GM12878 (cell line): ENCODE measurements at regions not wholly inside any gene's neighbourhood (a gene's known extent, or its start where the extent isn't known, plus 50 kb on each side); places are given as distances from the start of the nearest gene placed in this dataset.

Experiments used
- ATAC-seq: fragments of 200-7000 bp; cut with Tn5 transposase; 3 replicates; pipeline ENCODE4 v1.9.1; 2020; ENCODE audit warnings: mild to moderate bottlenecking, moderate library complexity
- BruUV-seq: library from RNA; stranded (reverse); fragments of 400-500 nt; replicated peaks from 2 replicates; lab custom pipeline; 2021; lab: Mats Ljungman, UMichigan
- CTCF ChIA-PET: fragments of 300-600 bp; sonication (Branson Sonifier 250); formaldehyde crosslinking; extraction: SDS; loops from one replicate; lab custom pipeline; 2021; ENCODE audit warnings: inconsistent platforms; lab: Yijun Ruan, JAX
- POLR2A ChIA-PET: fragments of 350-600 bp; formaldehyde crosslinking; extraction: SDS; loops from one replicate; lab custom pipeline; 2021; ENCODE audit warnings: inconsistent platforms; lab: Charles Lee
- RAD21 ChIA-PET: fragments of 300-600 bp; sonication (Branson Sonifier 250); formaldehyde crosslinking; loops from one replicate; lab custom pipeline; 2023; ENCODE audit warnings: antibody characterized with exemption; ENCODE audit not compliant: unreplicated experiment; lab: Charles Lee
- SMC1A ChIA-PET: fragments of 300-600 bp; sonication (Branson Sonifier 250); formaldehyde crosslinking; loops from one replicate; lab custom pipeline; 2023; ENCODE audit not compliant: unreplicated experiment, uncharacterized antibody; lab: Charles Lee
- DNase-seq: peaks from one replicate; pipeline ENCODE4 v3.0.0-alpha.2; 2011; ENCODE audit warnings: low read depth, low spot score
- FAIRE-seq: peaks from 3 replicates; lab custom pipeline; 2011; peaks lifted over from hg19 to GRCh38; lab: Jason Lieb, UNC
- H2AFZ ChIP-seq: 2 replicates; pipeline ENCODE4 v1.6.0; 2011; ENCODE audit warnings: low read depth, low read length, control low read depth; ENCODE audit not compliant: control insufficient read depth
- H3K27ac ChIP-seq: 2 replicates; pipeline ENCODE4 v1.5.1; 2011; ENCODE audit warnings: control low read depth; ENCODE audit not compliant: control insufficient read depth, insufficient read depth
- H3K27me3 ChIP-seq, 2 experiments: replicated peaks in 1 of 2; 2 replicates each; pipeline versions ENCODE4 v1.6.0 to v1.6.1; 2011; ENCODE audit warnings: low read length in 1 of 2; ENCODE audit not compliant: control insufficient read depth in 2 of 2, insufficient read depth in 2 of 2
- H3K36me3 ChIP-seq, 2 experiments: 2 replicates each; pipeline ENCODE4 v1.5.1; 2011; ENCODE audit warnings: low read length in 1 of 2; ENCODE audit not compliant: control insufficient read depth in 2 of 2, insufficient read depth in 2 of 2
- H3K4me1 ChIP-seq: 2 replicates; pipeline ENCODE4 v1.6.1; 2011; ENCODE audit warnings: mild to moderate bottlenecking, low read length, moderate library complexity, mixed read lengths; ENCODE audit not compliant: control insufficient read depth, insufficient read depth
- H3K4me2 ChIP-seq: 2 replicates; pipeline ENCODE4 v1.6.0; 2011; ENCODE audit warnings: control low read depth; ENCODE audit not compliant: control insufficient read depth, insufficient read depth
- H3K4me3 ChIP-seq: fragments of 200-600 bp; sonication (generic); 2 replicates; pipeline ENCODE4 v1.5.1; 2016
- H3K79me2 ChIP-seq: 2 replicates; pipeline ENCODE4 v1.6.0; 2011; ENCODE audit warnings: low read length; ENCODE audit not compliant: control insufficient read depth, insufficient read depth
- H3K9ac ChIP-seq: 2 replicates; pipeline ENCODE4 v1.8.0; 2011; ENCODE audit warnings: low read length, control low read depth, mixed read lengths; ENCODE audit not compliant: control insufficient read depth, insufficient read depth
- H3K9me3 ChIP-seq: replicated peaks from 3 replicates; pipeline ENCODE4 v1.5.1; 2011; ENCODE audit warnings: mild to moderate bottlenecking, low read length; ENCODE audit not compliant: control insufficient read depth, insufficient read depth
- H4K20me1 ChIP-seq: 2 replicates; pipeline ENCODE4 v1.6.0; 2011; ENCODE audit not compliant: control insufficient read depth, insufficient read depth
- RELB ChIP-seq: fragments of 450-650 bp; IDR thresholded peaks from 2 replicates; pipeline ENCODE4 v1.6.1; 2017; ENCODE audit warnings: low read depth, mild to moderate bottlenecking, moderate library complexity
- SPI1 ChIP-seq: IDR thresholded peaks from 2 replicates; pipeline ENCODE4 v1.6.1; 2011; ENCODE audit warnings: low read depth, mild to moderate bottlenecking, low read length, moderate library complexity, borderline replicate concordance; ENCODE audit not compliant: insufficient read depth
- WGBS: methylation state at CpG from one replicate; pipeline ENCODE4 v1.1.6; 2016; ENCODE audit warnings: low lambda C conversion rate; ENCODE audit not compliant: insufficient replicate concordance, insufficient coverage; ENCODE audit errors: missing lambda C conversion rate; 5-methylcytosine and 5-hydroxymethylcytosine counted together
- in situ Hi-C: fragments of 300-500 bp; cut with MboI; formaldehyde crosslinking; loops from 9 replicates; pipeline ENCODE4 v1.14.3; 2018; ENCODE audit warnings: mixed read lengths
- intact Hi-C: fragments of 100-400 bp; cut with micrococcal nuclease; formaldehyde crosslinking; loops from one replicate; pipeline ENCODE4 v1.14.2; 2022; ENCODE audit not compliant: unreplicated experiment
- TF ChIP-seq, protein P1 (sequence below), 3 experiments: IDR thresholded peaks in 2 of 3; conservative IDR thresholded peaks in 1 of 3; 2 replicates each; pipeline ENCODE4 v1.5.1; 2011; ENCODE audit warnings: low read depth in 3 of 3, low read length in 3 of 3, mild to moderate bottlenecking in 3 of 3, control low read depth in 2 of 3, moderate library complexity in 2 of 3, inconsistent platforms in 1 of 3, mixed read lengths in 1 of 3; ENCODE audit not compliant: control insufficient read depth in 2 of 3, insufficient read depth in 1 of 3; ENCODE audit errors: extremely low read depth in 1 of 3

DNA sequence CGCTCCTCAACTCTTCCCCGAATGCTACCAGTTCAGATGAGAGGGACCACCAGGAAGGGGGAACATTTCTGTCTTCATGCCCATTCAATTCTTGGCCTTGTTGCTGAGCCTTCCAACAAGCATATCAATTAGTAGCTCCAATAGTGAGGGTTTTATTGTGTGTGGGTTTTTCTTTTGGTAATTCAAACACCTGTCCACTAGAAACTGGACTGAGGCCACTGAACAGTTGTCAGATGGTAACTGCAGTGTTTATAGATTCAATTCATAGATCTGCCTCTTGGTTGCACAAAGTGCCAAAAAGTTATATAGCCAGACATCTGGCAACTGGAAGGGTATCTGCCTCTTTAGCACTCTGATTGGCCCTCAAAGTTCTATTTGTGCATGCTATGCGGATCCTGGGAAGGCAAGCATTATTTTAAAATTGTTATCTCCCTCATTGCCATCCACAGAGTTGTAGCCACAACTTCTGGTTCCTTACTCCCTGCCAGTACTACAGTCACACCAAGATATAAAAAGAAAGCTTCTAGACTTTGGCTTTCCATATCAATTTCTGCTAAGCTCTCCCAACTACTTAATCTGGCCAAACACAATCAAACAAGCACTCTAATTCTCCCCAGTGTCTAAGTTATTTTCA lies 83.3 kb upstream of the ZNF521 start (continued):
- TF ChIP-seq, protein P1, sequence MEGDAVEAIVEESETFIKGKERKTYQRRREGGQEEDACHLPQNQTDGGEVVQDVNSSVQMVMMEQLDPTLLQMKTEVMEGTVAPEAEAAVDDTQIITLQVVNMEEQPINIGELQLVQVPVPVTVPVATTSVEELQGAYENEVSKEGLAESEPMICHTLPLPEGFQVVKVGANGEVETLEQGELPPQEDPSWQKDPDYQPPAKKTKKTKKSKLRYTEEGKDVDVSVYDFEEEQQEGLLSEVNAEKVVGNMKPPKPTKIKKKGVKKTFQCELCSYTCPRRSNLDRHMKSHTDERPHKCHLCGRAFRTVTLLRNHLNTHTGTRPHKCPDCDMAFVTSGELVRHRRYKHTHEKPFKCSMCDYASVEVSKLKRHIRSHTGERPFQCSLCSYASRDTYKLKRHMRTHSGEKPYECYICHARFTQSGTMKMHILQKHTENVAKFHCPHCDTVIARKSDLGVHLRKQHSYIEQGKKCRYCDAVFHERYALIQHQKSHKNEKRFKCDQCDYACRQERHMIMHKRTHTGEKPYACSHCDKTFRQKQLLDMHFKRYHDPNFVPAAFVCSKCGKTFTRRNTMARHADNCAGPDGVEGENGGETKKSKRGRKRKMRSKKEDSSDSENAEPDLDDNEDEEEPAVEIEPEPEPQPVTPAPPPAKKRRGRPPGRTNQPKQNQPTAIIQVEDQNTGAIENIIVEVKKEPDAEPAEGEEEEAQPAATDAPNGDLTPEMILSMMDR (IDR thresholded peaks at IDR 0.05 in 2 of 3, conservative IDR thresholded peaks at IDR 0.05 in 1 of 3; ENCODE audit: control insufficient read depth in 2 of 3, extremely low read depth in 1 of 3, insufficient read depth in 1 of 3, low read depth in 3 of 3, low read length in 3 of 3), result no peak
- no peak for TF ChIP-seq SPI1

GRCh38 chr18:25434745-25435144 lies 82.8 kb upstream of the ZNF521 start:
- ChIA-PET RAD21 (no interaction called here), POLR2A (no interaction called here), CTCF (no interaction called here), SMC1A (no interaction called here)
- FAIRE-seq (no peak), ATAC-seq (no peak), DNase-seq (no peak)
- Histone ChIP-seq H3K4me2 (no peak overlapping the region), H3K27ac (no peak overlapping the region), H3K27me3 (no peaks in the 10 kb centered on the region; a peak in 1 of 4 replicates), H3K4me1 (no peaks in the 10 kb centered on the region), H4K20me1 (no peaks in the 10 kb centered on the region), H3K79me2 (no peaks in the 10 kb centered on the region), H3K9me3 (no peaks in the 10 kb centered on the region), H3K4me3 (no peak overlapping the region), H3K36me3 (no peaks in the 10 kb centered on the region), H2AFZ (no peak overlapping the region), H3K9ac (no peak overlapping the region)
- no TSS peak for BruUV-seq
- 9% methylated on average over 2 of the region's 2 CpGs for WGBS
- in situ Hi-C loops, result no loop called here
- intact Hi-C loops, result no loop called here
- TF ChIP-seq RELB, result no peak
